ENCODE measurements at regions not wholly inside any gene's neighbourhood (a gene's known extent, or its start where the extent isn't known, plus 50 kb on each side); places are given as distances from the start of the nearest gene placed in this dataset.

GRCh38 chr21:28834335-28835238 lies 158.1 kb downstream of the LTN1 start:
- no peak for TF ChIP-seq POLR2A (IDR thresholded peaks at IDR 0.05)
- no peak for TF ChIP-seq CTCF (IDR thresholded peaks at IDR 0.05)
- no peak for TF ChIP-seq EP300 (IDR thresholded peaks at IDR 0.05)
